OCI-LY1 (cell line): ENCODE measurements at regions not wholly inside any gene's neighbourhood (a gene's known extent, or its start where the extent isn't known, plus 50 kb on each side); places are given as distances from the start of the nearest gene placed in this dataset.

ENCODE experiments used
- H2AFZ ChIP-seq: fragments of 200-600 bp; sonication (generic), shearing (Covaris generic); 2 replicates; pipeline ENCODE4 v1.6.0; 2014; ENCODE audit warnings: antibody characterized with exemption, mild to moderate bottlenecking, low read length
- H3F3A ChIP-seq: fragments of 200-600 bp; sonication (generic), shearing (Covaris generic); 2 replicates; pipeline ENCODE4 v1.6.0; 2014; ENCODE audit warnings: mild to moderate bottlenecking, antibody characterized with exemption, low read length, moderate library complexity; ENCODE audit not compliant: insufficient read depth
- H3K27ac ChIP-seq: fragments of 200-600 bp; sonication (generic); 2 replicates; pipeline ENCODE4 v1.5.1; 2014; ENCODE audit warnings: low read length, mixed run types, mild to moderate bottlenecking, low read depth; ENCODE audit not compliant: poor library complexity, severe bottlenecking
- H3K27me3 ChIP-seq: fragments of 200-600 bp; sonication (generic); 2 replicates; pipeline ENCODE4 v1.6.0; 2014; ENCODE audit warnings: antibody characterized with exemption, mild to moderate bottlenecking, low read length, moderate library complexity; ENCODE audit not compliant: insufficient read depth
- H3K36me3 ChIP-seq: fragments of 200-600 bp; sonication (generic); 2 replicates; pipeline ENCODE4 v1.6.1; 2014; ENCODE audit warnings: mild to moderate bottlenecking, antibody characterized with exemption, low read length, moderate library complexity, mixed read lengths; ENCODE audit not compliant: insufficient read depth
- H3K4me1 ChIP-seq: fragments of 200-600 bp; sonication (generic); 2 replicates; pipeline ENCODE4 v1.5.1; 2014; ENCODE audit warnings: mild to moderate bottlenecking, low read length, moderate library complexity; ENCODE audit not compliant: insufficient read depth, severe bottlenecking
- H3K4me2 ChIP-seq: fragments of 200-600 bp; sonication (generic), shearing (Covaris generic); 2 replicates; pipeline ENCODE4 v1.6.1; 2014; ENCODE audit warnings: low read length
- H3K4me3 ChIP-seq: fragments of 200-600 bp; sonication (generic); 2 replicates; pipeline ENCODE4 v1.5.1; 2014; ENCODE audit warnings: low read length, low read depth, mild to moderate bottlenecking, mixed read lengths; ENCODE audit not compliant: poor library complexity, severe bottlenecking
- H3K79me2 ChIP-seq: fragments of 200-600 bp; shearing (Covaris generic); 2 replicates; pipeline ENCODE4 v1.6.1; 2016; ENCODE audit warnings: mixed run types, low read length, mixed read lengths; ENCODE audit not compliant: insufficient read depth
- H3K9ac ChIP-seq: fragments of 200-600 bp; sonication (generic), shearing (Covaris generic); 2 replicates; pipeline ENCODE4 v1.6.1; 2014; ENCODE audit warnings: mild to moderate bottlenecking, low read length, mixed read lengths
- H3K9me2 ChIP-seq: fragments of 200-600 bp; sonication (generic), shearing (Covaris generic); 2 replicates; pipeline ENCODE4 v1.6.1; 2014; ENCODE audit warnings: low read depth, mild to moderate bottlenecking, low read length, mixed read lengths
- H3K9me3 ChIP-seq: fragments of 200-600 bp; shearing (Covaris generic); 2 replicates; pipeline ENCODE4 v1.6.1; 2014; ENCODE audit warnings: low read length, mixed read lengths
- H4K20me1 ChIP-seq: fragments of 200-600 bp; sonication (generic), shearing (Covaris generic); 2 replicates; pipeline ENCODE4 v1.6.0; 2016; ENCODE audit warnings: mild to moderate bottlenecking, low read length; ENCODE audit not compliant: insufficient read depth
- EZH2 ChIP-seq: fragments of 200-600 bp; sonication (generic), shearing (Covaris generic); IDR thresholded peaks from 2 replicates; pipeline ENCODE4 v1.8.0; 2017; ENCODE audit warnings: borderline replicate concordance, mixed run types, mild to moderate bottlenecking, antibody characterized with exemption, low read length, moderate library complexity, mixed read lengths
- TF ChIP-seq, protein P1 (sequence below): fragments of 200-600 bp; sonication (generic), shearing (Covaris generic); IDR thresholded peaks from 2 replicates; pipeline ENCODE4 v1.5.1; 2017; ENCODE audit warnings: mild to moderate bottlenecking, antibody characterized with exemption, low read length, moderate library complexity, mixed read lengths

DNA sequence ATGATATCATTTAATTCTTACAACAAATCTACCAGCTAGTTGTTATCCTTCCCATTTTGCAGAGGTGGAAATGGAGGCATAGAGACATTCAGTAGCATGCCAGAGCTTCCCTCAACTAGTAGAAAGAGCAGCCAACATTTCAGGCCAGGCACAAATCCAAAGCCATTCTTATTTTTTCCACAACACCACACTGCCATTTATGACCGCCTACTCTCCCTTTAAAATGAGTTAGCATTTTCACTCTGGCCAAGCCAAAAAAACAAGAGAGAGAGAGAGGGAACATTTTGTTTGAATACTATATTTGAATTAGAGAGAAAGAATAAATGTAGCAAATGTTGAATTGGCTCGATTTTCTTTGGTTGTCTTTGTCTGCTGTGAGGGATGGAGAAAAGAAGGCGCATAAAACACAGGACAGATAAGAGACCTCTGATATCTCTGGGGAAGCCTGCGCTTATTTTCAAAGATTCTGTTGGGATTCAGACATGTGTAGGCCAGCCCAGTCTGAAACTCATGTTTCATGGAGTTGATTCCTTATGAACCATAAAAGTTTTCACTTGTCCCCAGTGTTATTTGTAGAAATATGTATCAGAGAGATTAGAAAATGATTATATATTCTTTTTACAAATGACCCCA is 265.7 kb downstream of the RAB28 start:
- TF ChIP-seq, protein P1, sequence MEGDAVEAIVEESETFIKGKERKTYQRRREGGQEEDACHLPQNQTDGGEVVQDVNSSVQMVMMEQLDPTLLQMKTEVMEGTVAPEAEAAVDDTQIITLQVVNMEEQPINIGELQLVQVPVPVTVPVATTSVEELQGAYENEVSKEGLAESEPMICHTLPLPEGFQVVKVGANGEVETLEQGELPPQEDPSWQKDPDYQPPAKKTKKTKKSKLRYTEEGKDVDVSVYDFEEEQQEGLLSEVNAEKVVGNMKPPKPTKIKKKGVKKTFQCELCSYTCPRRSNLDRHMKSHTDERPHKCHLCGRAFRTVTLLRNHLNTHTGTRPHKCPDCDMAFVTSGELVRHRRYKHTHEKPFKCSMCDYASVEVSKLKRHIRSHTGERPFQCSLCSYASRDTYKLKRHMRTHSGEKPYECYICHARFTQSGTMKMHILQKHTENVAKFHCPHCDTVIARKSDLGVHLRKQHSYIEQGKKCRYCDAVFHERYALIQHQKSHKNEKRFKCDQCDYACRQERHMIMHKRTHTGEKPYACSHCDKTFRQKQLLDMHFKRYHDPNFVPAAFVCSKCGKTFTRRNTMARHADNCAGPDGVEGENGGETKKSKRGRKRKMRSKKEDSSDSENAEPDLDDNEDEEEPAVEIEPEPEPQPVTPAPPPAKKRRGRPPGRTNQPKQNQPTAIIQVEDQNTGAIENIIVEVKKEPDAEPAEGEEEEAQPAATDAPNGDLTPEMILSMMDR: no peak
- no peak for TF ChIP-seq EZH2
- Histone ChIP-seq H3K27me3 (no peaks in the 10 kb centered on the region), H3K9ac (no peak overlapping the region), H3K4me2 (no peak overlapping the region), H3K36me3 (no peaks in the 10 kb centered on the region), H3K4me3 (no peak overlapping the region), H2AFZ (no peak overlapping the region), H3K27ac (no peak overlapping the region), H3K4me1 (no peaks in the 10 kb centered on the region), H3K9me2 (no peaks in the 10 kb centered on the region), H3F3A (no peaks in the 10 kb centered on the region), H3K79me2 (no peaks in the 10 kb centered on the region), H3K9me3 (no peaks in the 10 kb centered on the region), H4K20me1 (no peaks in the 10 kb centered on the region)

DNA sequence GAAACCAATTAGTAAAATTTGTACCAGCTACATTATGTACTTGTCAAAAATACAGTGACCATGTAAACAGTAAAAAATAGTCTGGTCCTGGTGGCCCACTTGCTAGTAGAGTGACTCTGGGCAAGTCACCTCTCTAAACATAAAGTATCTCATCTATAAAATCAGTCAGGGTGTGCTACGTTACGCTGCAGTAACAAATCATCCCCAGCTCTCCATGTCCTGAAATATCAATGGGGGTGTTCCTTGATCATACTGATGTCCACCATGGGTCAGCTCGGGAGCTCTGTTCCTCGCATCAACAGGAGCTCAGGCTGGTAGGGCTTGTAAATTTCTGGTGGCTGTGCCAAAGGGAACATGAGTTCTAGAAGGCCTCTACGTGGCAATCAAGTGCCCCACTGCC is 268.6 kb downstream of the RAB28 start:
- no peak overlapping the region for H3K9ac ChIP-seq
- H3K27ac ChIP-seq: no peak overlapping the region
- H3K27me3 ChIP-seq: no peaks in the 10 kb centered on the region
- H3K36me3 ChIP-seq: no peaks in the 10 kb centered on the region
- H3K9me2 ChIP-seq: no peaks in the 10 kb centered on the region
- no peaks in the 10 kb centered on the region for H3K4me1 ChIP-seq
- no peaks in the 10 kb centered on the region for H3K79me2 ChIP-seq
- no peak for TF ChIP-seq EZH2
- TF ChIP-seq, protein P1: no peak
- H4K20me1 ChIP-seq: no peaks in the 10 kb centered on the region
- no peak overlapping the region for H3K4me2 ChIP-seq
- no peak overlapping the region for H2AFZ ChIP-seq
- no peaks in the 10 kb centered on the region for H3K9me3 ChIP-seq
- H3K4me3 ChIP-seq: no peak overlapping the region
- no peaks in the 10 kb centered on the region for H3F3A ChIP-seq

DNA sequence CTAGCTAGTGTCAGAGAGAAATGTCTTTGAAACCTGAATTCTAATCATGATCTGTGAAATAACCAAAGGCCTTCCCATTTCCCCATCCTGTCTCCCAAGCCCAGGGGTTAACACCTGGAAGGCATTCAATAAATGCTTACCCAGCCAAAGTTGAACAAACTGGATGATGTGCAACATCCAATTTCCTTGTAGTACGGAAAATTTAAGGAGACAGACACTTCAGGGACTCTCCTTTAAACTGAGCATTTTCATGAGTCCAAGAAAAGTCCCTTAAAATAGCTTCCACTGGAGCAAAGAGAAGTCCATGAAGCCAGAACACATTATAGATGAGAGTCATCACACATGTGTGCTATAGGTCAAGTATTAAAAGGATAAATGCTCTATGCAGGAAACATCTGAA is 271.2 kb downstream of the RAB28 start:
- no peaks in the 10 kb centered on the region for H3F3A ChIP-seq
- H2AFZ ChIP-seq: no peak overlapping the region
- H3K4me3 ChIP-seq: no peak overlapping the region
- no peak overlapping the region for H3K4me2 ChIP-seq
- no peaks in the 10 kb centered on the region for H3K27me3 ChIP-seq
- no peaks in the 10 kb centered on the region for H3K4me1 ChIP-seq
- TF ChIP-seq EZH2: no peak
- TF ChIP-seq, protein P1: no peak
- no peak overlapping the region for H3K9ac ChIP-seq
- H3K36me3 ChIP-seq: no peaks in the 10 kb centered on the region
- no peaks in the 10 kb centered on the region for H4K20me1 ChIP-seq
- H3K27ac ChIP-seq: no peak overlapping the region
- no peaks in the 10 kb centered on the region for H3K9me3 ChIP-seq
- no peaks in the 10 kb centered on the region for H3K9me2 ChIP-seq
- H3K79me2 ChIP-seq: no peaks in the 10 kb centered on the region
